Type B pancreatic cell (in vitro differentiated cells): ENCODE measurements at regions not wholly inside any gene's neighbourhood (a gene's known extent, or its start where the extent isn't known, plus 50 kb on each side); places are given as distances from the start of the nearest gene placed in this dataset.

Source experiments
- DNase-seq: peaks from one replicate; pipeline ENCODE4 v3.0.0; 2021; ENCODE audit warnings: mixed read lengths; ENCODE audit not compliant: unreplicated experiment; ENCODE audit errors: extremely low spot score
- H3K27ac Mint-ChIP-seq: 2 replicates; pipeline ENCODE4 v1.8.0; 2021; ENCODE audit warnings: mild to moderate bottlenecking, mixed read lengths
- H3K27me3 Mint-ChIP-seq: 2 replicates; pipeline ENCODE4 v1.8.0; 2021; ENCODE audit warnings: mixed read lengths
- H3K36me3 Mint-ChIP-seq: 2 replicates; pipeline ENCODE4 v1.8.0; 2021; ENCODE audit warnings: mixed read lengths
- H3K4me1 Mint-ChIP-seq: one replicate; pipeline ENCODE4 v1.8.0; 2021; ENCODE audit warnings: mixed read lengths; ENCODE audit not compliant: unreplicated experiment
- H3K4me3 Mint-ChIP-seq: 2 replicates; pipeline ENCODE4 v1.8.0; 2021; ENCODE audit warnings: mild to moderate bottlenecking, mixed read lengths
- H3K9me3 Mint-ChIP-seq: 2 replicates; pipeline ENCODE4 v1.8.0; 2021; ENCODE audit warnings: mixed read lengths
- CTCF ChIP-seq: fragments of 200-600 bp; sonication (generic); conservative IDR thresholded peaks from 2 replicates; pipeline ENCODE4 v1.5.0; 2021; ENCODE audit warnings: antibody characterized with exemption, mild to moderate bottlenecking

GRCh38 chr6:9628819-9629218 is 786.1 kb downstream of the TFAP2A start:
- no peaks in the 10 kb centered on the region for H3K36me3 Mint-ChIP-seq
- no peaks in the 10 kb centered on the region for H3K4me1 Mint-ChIP-seq
- peaks cover 11% of the 10 kb centered on the region for H3K9me3 Mint-ChIP-seq
- DNase-seq: no peak
- H3K4me3 Mint-ChIP-seq: no peak overlapping the region
- no peaks in the 10 kb centered on the region for H3K27me3 Mint-ChIP-seq
- TF ChIP-seq CTCF: no peak
- no peak overlapping the region for H3K27ac Mint-ChIP-seq

DNA sequence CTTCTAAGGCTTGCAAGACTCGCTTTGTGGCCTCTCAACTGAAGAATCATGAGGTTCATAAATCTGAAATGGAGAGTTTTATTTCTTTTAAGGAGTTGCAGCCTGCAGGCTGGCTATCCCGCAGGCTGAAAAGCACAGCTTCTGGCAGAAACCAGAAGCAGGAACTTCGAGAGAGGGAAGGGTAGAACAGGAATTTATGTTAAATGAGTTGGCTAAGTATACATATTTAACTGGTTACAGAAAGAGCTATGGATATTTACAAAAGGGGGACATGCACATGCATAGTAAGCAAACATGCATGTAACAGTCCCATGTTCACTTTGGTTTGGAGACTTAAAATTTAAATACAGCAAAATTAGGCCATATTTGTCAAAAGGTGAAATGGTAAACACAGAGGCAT is 787.0 kb downstream of the TFAP2A start:
- DNase-seq: no peak
- Mint-ChIP-seq H3K4me1 (no peaks in the 10 kb centered on the region), H3K27me3 (no peaks in the 10 kb centered on the region), H3K36me3 (no peaks in the 10 kb centered on the region), H3K27ac (no peak overlapping the region), H3K9me3 (peaks cover 11% of the 10 kb centered on the region), H3K4me3 (no peak overlapping the region)
- TF ChIP-seq CTCF: no peak

- H3K27me3 Mint-ChIP-seq: no peaks in the 10 kb centered on the region
- H3K4me3 Mint-ChIP-seq: no peak overlapping the region
- H3K36me3 Mint-ChIP-seq: no peaks in the 10 kb centered on the region
- no peaks in the 10 kb centered on the region for H3K4me1 Mint-ChIP-seq
- TF ChIP-seq CTCF: no peak
- H3K27ac Mint-ChIP-seq: no peak overlapping the region
- peaks cover 5% of the 10 kb centered on the region for H3K9me3 Mint-ChIP-seq
- DNase-seq: no peak
These were observed 790.9 kb downstream of the TFAP2A start for GRCh38 chr6:9623985-9624384.

DNA sequence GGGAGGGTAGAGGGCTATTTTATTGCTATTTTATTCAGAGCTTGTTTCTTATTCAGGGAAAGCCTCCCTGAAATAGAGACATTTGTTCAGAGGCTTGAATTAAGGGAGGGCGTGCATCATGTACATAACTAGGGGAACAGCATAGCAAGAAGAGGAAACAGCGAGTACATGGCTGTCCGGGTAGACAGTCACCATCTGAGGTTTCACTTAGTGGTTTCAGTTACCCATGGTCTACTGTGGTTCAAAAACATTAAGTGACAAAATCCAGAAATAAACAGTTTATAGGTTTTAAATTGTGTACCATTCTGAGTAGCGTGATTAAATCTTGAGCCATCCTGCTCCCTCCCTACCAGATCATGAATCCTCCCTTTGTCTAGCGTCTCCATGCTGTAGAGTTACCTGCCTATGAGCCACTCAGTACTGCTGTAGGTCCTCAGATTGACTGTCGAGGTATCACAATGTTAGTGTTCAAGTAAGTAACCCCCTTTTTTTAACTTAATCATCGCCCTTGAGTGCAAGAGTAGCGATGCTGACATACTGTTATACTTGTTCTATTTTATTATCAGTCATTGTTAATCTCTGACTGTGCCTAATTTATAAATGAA is 791.5 kb downstream of the TFAP2A start:
- H3K36me3 Mint-ChIP-seq: no peaks in the 10 kb centered on the region
- no peak overlapping the region for H3K4me3 Mint-ChIP-seq
- no peak overlapping the region for H3K27ac Mint-ChIP-seq
- no peaks in the 10 kb centered on the region for H3K27me3 Mint-ChIP-seq
- H3K9me3 Mint-ChIP-seq: no peaks in the 10 kb centered on the region
- no peaks in the 10 kb centered on the region for H3K4me1 Mint-ChIP-seq
- TF ChIP-seq CTCF: no peak
- DNase-seq: no peak

DNA sequence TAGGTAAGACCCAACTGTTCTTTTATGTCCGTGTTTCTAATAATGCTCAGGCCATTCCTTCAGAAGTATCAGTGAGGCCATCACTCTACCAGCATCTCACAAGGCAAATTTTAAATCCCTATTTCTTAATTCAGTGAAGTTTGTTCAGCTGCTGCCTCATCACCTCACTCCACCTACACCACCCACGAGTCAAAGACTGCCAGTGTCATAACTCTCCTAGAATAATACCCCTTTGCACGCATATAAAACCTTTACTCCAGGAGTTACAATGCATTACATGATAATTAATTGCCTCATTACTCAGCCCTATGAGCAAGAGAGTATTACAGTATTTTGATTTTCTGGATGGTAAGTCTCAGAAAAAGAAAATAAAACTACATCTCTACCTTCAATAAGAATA is 793.6 kb downstream of the TFAP2A start:
- no peak for TF ChIP-seq CTCF
- H3K27me3 Mint-ChIP-seq: no peaks in the 10 kb centered on the region
- no peak overlapping the region for H3K27ac Mint-ChIP-seq
- H3K36me3 Mint-ChIP-seq: no peaks in the 10 kb centered on the region
- H3K4me1 Mint-ChIP-seq: no peaks in the 10 kb centered on the region
- H3K4me3 Mint-ChIP-seq: no peak overlapping the region
- H3K9me3 Mint-ChIP-seq: no peaks in the 10 kb centered on the region
- no peak for DNase-seq

DNA sequence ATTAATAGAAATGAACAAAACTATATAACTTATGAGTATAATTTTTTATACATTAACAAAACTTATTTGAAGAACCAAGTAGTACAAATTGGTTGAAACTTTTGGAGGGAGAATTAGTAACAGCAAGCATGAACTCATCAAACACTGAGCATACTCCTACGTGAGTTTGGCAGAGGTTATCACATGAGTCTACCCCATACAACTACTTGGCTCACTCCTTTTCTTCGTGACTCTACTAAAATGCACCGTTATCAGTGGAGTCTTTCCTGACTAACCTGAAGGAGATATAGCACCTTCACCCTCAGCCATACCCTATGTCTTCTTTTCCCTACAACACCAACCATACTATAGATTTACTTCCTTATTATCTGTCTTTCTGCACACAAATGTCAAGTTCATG is 794.2 kb downstream of the TFAP2A start:
- Mint-ChIP-seq H3K9me3 (no peaks in the 10 kb centered on the region), H3K4me1 (no peaks in the 10 kb centered on the region), H3K36me3 (no peaks in the 10 kb centered on the region), H3K27ac (no peak overlapping the region), H3K4me3 (no peak overlapping the region), H3K27me3 (no peaks in the 10 kb centered on the region)
- DNase-seq: no peak
- TF ChIP-seq CTCF: no peak
